ENCODE measurements at regions not wholly inside any gene's neighbourhood (a gene's known extent, or its start where the extent isn't known, plus 50 kb on each side); places are given as distances from the start of the nearest gene placed in this dataset.

DNA sequence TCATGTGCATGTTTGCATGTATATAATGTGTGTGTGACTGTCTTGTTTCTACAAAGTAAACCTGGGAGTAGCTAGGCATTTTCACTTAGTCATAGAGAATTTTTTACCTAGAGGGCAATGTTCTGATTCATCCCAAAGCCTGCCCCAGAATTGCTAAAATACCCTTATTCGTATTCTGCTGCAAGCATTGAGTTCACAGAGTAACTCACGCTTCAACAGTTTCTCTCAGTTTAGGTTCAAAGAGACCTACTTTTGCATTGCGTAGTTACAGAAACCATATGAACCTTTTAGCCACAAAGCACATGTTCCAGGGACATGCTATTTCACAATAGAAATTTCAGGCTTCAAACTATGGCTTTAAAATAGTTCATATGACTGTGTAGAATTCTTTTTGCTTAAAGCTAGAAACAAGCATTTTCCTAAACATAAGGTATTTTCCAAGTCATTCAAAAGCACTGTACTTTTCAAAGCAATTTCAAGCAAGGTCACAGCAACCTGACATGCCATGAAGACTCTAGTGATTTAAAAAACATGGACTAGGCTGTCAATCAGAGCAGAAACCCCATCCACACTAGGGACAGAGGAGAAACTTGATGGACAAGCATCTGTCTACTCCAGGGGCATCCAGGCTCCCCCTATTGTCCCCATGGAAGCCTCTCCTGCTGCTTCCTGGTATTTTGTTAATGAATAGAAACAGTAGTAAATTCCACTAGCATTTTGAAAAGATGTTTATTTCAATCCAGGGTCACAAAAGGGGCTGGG lies 81.5 kb upstream of the MAPK10 start:
- TF ChIP-seq, protein P1, sequence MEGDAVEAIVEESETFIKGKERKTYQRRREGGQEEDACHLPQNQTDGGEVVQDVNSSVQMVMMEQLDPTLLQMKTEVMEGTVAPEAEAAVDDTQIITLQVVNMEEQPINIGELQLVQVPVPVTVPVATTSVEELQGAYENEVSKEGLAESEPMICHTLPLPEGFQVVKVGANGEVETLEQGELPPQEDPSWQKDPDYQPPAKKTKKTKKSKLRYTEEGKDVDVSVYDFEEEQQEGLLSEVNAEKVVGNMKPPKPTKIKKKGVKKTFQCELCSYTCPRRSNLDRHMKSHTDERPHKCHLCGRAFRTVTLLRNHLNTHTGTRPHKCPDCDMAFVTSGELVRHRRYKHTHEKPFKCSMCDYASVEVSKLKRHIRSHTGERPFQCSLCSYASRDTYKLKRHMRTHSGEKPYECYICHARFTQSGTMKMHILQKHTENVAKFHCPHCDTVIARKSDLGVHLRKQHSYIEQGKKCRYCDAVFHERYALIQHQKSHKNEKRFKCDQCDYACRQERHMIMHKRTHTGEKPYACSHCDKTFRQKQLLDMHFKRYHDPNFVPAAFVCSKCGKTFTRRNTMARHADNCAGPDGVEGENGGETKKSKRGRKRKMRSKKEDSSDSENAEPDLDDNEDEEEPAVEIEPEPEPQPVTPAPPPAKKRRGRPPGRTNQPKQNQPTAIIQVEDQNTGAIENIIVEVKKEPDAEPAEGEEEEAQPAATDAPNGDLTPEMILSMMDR (IDR thresholded peaks at IDR 0.05; ENCODE audit: insufficient read depth, low read length, missing control alignments), result no peak
- no peak overlapping the region for H3K4me3 ChIP-seq (ENCODE audit: low read depth, low read length)
- no peak for DNase-seq (ENCODE audit: low read depth, low spot score)
- POLR2A ChIA-PET, result no interaction called here
- CTCF ChIA-PET, result no interaction called here

DNA sequence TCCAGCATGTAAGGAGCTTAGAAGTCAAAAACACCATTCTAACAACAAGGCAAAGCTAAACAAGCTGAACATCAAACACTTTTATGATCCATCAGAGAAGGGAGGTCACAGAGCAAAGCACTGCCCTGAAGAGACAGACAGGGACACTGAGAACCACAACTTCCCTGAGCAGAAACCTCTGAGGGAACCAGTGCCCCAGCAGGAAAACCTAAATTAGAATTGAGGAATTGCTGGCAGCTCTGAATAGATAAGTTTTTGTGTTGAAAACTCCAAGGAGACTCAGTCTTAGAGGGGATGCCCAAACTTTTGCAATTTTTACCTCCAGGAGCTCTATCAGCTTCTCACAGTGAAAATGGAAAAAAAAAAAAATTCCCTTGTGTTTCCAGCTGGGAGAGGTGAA lies 83.0 kb upstream of the MAPK10 start:
- DNase-seq (ENCODE audit: low read depth, low spot score), result no peak
- ChIA-PET POLR2A (no interaction called here), CTCF (no interaction called here)
- no peak overlapping the region for H3K4me3 ChIP-seq (ENCODE audit: low read depth, low read length)
- TF ChIP-seq, protein P1 (IDR thresholded peaks at IDR 0.05; ENCODE audit: insufficient read depth, low read length, missing control alignments), result no peak

DNA sequence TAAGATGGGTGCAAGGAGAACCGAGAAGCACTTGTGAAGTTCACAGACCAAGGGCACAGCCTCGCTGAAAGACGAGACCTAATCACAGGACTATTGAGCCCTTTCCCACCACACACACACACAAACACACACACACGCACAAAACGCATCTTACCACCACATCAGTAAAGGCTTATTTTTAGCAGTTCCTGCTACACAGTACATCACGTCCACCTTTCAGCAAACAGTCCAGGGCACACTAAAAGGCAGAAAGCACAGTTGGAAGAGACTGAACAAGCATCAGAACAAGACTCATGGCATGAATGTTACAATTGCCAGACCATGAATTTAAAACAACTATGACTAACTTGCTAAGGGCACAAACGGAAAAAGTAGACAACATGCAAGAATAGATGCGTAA lies 83.6 kb upstream of the MAPK10 start:
- ChIA-PET CTCF (no interaction called here), POLR2A (no interaction called here)
- no peak for DNase-seq (ENCODE audit: low read depth, low spot score)
- TF ChIP-seq, protein P1 (IDR thresholded peaks at IDR 0.05; ENCODE audit: insufficient read depth, low read length, missing control alignments), result no peak
- no peak overlapping the region for H3K4me3 ChIP-seq (ENCODE audit: low read depth, low read length)

DNA sequence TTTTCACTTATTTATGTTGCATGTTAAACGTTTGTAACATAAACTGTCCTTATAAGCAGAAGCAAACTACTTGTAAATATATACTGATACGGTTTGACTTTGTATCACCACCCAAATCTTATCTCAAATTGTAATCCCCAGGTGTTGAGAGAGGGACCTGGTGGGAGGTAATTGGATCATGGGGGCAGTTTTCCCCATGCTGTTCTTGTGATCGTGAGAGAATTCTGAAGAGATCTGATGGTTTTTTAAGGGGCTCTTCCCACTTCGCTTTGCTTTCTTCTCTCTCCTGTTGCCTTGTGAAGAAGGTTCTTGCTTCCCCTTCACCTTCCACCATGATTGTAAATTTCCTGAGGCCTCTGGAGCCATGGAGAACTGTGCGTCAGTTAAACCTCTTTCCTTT lies 87.1 kb upstream of the MAPK10 start:
- ChIA-PET POLR2A (no interaction called here), CTCF (no interaction called here)
- TF ChIP-seq, protein P1 (IDR thresholded peaks at IDR 0.05; ENCODE audit: insufficient read depth, low read length, missing control alignments), result no peak
- no peak for DNase-seq (ENCODE audit: low read depth, low spot score)
- H3K4me3 ChIP-seq (ENCODE audit: low read depth, low read length), result no peak overlapping the region

DNA sequence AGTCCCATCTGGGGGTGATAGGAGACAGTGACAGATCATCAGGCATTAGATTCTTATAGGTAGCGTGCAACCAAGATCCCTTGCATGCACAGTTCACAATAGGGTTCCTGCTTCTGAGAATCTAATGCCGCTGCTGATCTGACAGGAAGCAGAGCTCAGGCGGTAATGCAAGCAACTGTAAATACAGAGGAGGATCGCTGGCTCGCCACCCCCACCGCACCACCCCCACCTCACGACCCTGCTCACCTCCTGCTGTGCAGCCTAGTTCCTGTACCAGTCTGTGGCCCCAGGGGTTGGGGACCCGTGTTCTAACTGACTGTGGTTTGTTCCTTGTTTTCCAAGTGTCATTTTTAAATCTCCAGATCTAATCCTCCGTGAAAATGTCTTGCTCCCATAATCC lies 89.0 kb upstream of the MAPK10 start:
- DNase-seq (ENCODE audit: low read depth, low spot score), result no peak
- TF ChIP-seq, protein P1 (IDR thresholded peaks at IDR 0.05; ENCODE audit: insufficient read depth, low read length, missing control alignments), result no peak
- CTCF ChIA-PET, result interaction anchor here (1.0 kb wide), 1 partner anchor 12 kb away, joined by 3 read pairs; no protein-coding TSS in a partner anchor
- no peak overlapping the region for H3K4me3 ChIP-seq (ENCODE audit: low read depth, low read length)
- POLR2A ChIA-PET, result no interaction called here

DNA sequence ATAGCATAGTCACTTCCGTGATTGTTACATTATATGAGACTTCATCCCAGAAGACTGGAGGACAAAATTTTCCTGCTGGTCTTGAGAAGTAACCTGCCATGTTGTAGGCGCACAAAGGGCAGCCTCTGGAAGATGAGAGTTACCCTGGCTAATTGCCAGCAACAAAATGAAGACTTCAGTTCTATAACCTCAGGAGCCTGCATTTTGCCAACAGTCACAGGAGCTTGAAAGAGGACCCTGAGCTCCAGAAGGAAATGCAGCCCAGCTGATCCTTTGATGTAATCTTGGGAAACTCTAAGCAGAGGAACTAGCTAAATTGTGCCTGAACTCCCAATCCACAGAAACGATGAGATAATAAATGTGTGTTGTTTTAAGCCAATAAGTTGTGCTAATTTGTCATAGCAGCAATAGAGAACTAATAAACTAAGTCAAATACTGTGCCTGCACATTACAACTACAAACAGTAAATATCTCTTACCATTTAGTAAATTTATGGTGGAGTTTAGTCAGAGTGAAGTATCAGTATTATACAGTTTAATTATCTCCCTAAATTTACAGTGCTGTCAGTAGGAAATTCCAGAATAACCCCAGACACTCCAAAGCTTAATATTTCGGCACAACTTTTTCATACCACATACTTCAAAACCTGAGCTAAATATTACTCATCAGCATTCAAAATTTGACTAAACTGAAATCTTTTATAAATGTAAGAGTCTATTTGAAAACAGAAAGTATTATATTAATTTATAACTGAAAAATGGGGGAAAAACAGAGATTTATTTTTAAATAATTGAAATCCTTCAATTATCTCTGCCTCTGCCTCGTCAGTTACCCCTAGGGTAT lies 90.1 kb upstream of the MAPK10 start:
- ChIA-PET CTCF (no interaction called here), POLR2A (no interaction called here)
- H3K4me3 ChIP-seq (ENCODE audit: low read depth, low read length), result no peak overlapping the region
- TF ChIP-seq, protein P1 (IDR thresholded peaks at IDR 0.05; ENCODE audit: insufficient read depth, low read length, missing control alignments), result no peak
- DNase-seq (ENCODE audit: low read depth, low spot score), result no peak
